Peyer's patch (tissue), 4 donors: ENCODE measurements at regions not wholly inside any gene's neighbourhood (a gene's known extent, or its start where the extent isn't known, plus 50 kb on each side); places are given as distances from the start of the nearest gene placed in this dataset.

Experiments used
- DNase-seq, 3 donors: peaks; one replicate each; pipeline ENCODE4 v3.0.0-alpha.2; 2017 to 2019
- H3K27ac ChIP-seq, 4 donors: fragments of 200-600 bp; sonication (generic); one replicate each; pipeline ENCODE4 v1.5.1; 2016 to 2019
- H3K27me3 ChIP-seq, 2 donors: fragments of 200-600 bp; sonication (generic); one replicate each; pipeline ENCODE4 v1.5.1; 2019
- H3K36me3 ChIP-seq, 3 donors: fragments of 200-600 bp; sonication (generic); one replicate each; pipeline ENCODE4 v1.5.1; 2016 to 2019
- H3K4me1 ChIP-seq, 4 donors: fragments of 200-600 bp; sonication (generic); one replicate each; pipeline ENCODE4 v1.5.1; 2016 to 2019
- H3K4me3 ChIP-seq, 4 donors: fragments of 200-600 bp; sonication (generic); 1 replicate in 3 of 4; 2 replicates in 1 of 4; pipeline ENCODE4 v1.5.1; 2016 to 2019; ENCODE audit warnings: mild to moderate bottlenecking in 1 of 4
- H3K9me3 ChIP-seq, 4 donors: fragments of 200-600 bp; sonication (generic); one replicate each; pipeline ENCODE4 v1.5.1; 2016 to 2019; ENCODE audit warnings: mild to moderate bottlenecking in 1 of 4
- POLR2A ChIP-seq, 2 donors: fragments of 450-650 bp; IDR thresholded peaks; one replicate each; pipeline ENCODE4 v1.5.1; 2017; ENCODE audit warnings: antibody characterized with exemption in 2 of 2, mild to moderate bottlenecking in 2 of 2, moderate library complexity in 2 of 2
- TF ChIP-seq, protein P1 (sequence below), 6 experiments: fragments of 450-650 bp in 4 of 6; fragments of 200-600 bp in 2 of 6; sonication (generic) in 1 of 6; IDR thresholded peaks; one replicate each; pipeline ENCODE4 v1.5.1; 2017 to 2019; ENCODE audit warnings: antibody characterized with exemption in 6 of 6, mild to moderate bottlenecking in 3 of 6, moderate library complexity in 1 of 6

DNA sequence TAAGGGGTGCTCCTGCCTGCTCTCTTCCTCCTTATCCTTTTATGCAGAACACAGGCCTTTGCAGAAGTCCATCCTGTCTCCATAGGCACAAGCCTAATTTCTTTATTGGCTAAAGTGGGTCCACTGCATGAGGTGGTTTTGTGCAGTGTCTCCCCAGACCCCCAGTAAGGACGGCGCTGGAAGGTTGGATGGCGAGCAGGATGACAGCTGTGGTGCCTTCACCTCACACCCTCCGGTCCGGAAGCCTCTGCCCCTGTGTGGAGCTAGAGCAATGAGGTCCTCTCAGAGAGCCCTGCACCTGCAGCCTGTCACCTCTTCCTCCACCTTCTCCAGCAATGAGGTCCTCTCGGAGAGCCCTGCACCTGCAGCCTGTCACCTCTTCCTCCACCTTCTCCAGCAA lies 393.7 kb upstream of the IRX1 start:
- no peak for TF ChIP-seq POLR2A (IDR thresholded peaks at IDR 0.05)
- TF ChIP-seq, protein P1, sequence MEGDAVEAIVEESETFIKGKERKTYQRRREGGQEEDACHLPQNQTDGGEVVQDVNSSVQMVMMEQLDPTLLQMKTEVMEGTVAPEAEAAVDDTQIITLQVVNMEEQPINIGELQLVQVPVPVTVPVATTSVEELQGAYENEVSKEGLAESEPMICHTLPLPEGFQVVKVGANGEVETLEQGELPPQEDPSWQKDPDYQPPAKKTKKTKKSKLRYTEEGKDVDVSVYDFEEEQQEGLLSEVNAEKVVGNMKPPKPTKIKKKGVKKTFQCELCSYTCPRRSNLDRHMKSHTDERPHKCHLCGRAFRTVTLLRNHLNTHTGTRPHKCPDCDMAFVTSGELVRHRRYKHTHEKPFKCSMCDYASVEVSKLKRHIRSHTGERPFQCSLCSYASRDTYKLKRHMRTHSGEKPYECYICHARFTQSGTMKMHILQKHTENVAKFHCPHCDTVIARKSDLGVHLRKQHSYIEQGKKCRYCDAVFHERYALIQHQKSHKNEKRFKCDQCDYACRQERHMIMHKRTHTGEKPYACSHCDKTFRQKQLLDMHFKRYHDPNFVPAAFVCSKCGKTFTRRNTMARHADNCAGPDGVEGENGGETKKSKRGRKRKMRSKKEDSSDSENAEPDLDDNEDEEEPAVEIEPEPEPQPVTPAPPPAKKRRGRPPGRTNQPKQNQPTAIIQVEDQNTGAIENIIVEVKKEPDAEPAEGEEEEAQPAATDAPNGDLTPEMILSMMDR (IDR thresholded peaks at IDR 0.05): no peak
- Histone ChIP-seq H3K4me1 (no peaks in the 10 kb centered on the region), H3K9me3 (no peaks in the 10 kb centered on the region), H3K27ac (no peak overlapping the region), H3K4me3 (no peak overlapping the region), H3K27me3 (no peaks in the 10 kb centered on the region), H3K36me3 (no peaks in the 10 kb centered on the region)
- no peak for DNase-seq

DNA sequence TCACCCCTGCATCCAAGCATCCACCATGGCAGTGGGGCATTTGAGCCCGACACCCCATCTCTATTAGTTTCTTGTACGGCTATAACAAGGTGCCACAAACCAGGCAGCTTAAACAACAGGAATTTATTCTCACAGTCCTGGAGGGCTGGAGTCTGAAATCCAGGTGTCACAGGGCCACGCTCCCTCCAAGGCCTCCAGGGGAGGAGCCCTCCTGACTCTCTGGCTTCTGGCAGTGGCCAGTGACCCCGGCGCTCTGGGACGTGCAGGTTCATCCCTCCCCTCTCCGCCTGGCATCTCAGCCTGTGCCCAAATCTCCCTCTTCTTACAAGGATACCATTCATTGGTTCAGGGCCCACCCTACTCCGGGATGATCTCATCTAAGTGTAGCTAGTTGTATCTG lies 394.5 kb upstream of the IRX1 start:
- Histone ChIP-seq H3K27ac (no peak overlapping the region), H3K4me1 (no peaks in the 10 kb centered on the region), H3K36me3 (no peaks in the 10 kb centered on the region), H3K9me3 (no peaks in the 10 kb centered on the region), H3K27me3 (no peaks in the 10 kb centered on the region), H3K4me3 (no peak overlapping the region)
- TF ChIP-seq POLR2A (IDR thresholded peaks at IDR 0.05): no peak
- TF ChIP-seq, protein P1 (IDR thresholded peaks at IDR 0.05): no peak
- DNase-seq: no peak

DNA sequence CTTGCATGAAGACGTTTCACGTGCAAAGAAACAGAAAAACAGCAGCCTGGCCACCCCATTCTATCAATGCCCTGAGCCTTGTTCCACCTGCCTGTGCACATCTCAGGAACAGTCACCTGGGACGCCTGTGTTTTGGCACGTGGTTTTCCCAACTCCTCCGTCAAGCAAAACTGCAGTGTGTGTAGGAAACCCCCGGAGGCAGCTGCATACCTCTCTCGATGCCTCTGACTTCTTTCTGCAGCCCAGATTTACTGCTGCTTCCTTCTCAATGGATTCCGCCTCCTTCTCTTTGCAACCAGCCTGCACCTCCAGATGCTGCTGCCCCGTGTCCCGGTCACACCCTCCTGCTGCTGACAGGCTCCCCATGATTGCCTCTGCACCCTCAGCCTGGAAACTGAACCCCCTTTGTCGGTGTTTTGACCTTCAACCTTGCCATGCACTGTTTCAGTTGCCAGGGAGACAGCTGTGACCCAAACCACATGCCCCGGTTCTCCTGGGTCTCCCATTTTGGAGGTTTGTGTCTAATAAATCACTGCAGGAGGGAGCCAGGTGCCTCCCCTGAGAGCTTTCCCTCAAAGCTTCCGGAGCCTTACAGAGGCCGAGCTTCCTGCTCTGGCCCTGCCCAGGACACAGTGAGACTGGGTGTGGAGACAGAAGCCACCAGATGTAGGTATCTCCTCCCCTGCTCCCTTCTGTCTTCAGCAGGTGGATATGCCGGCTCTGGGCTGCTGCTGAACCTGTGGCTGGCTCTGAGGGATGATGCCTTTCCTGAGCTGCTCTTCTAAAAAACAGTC lies 395.5 kb upstream of the IRX1 start:
- no peaks in the 10 kb centered on the region for H3K27me3 ChIP-seq
- H3K36me3 ChIP-seq: no peaks in the 10 kb centered on the region
- no peak overlapping the region for H3K4me3 ChIP-seq
- H3K27ac ChIP-seq: no peak overlapping the region
- no peak for DNase-seq
- no peak for TF ChIP-seq POLR2A (IDR thresholded peaks at IDR 0.05)
- TF ChIP-seq, protein P1 (IDR thresholded peaks at IDR 0.05): no peak
- H3K9me3 ChIP-seq: no peaks in the 10 kb centered on the region
- no peaks in the 10 kb centered on the region for H3K4me1 ChIP-seq

DNA sequence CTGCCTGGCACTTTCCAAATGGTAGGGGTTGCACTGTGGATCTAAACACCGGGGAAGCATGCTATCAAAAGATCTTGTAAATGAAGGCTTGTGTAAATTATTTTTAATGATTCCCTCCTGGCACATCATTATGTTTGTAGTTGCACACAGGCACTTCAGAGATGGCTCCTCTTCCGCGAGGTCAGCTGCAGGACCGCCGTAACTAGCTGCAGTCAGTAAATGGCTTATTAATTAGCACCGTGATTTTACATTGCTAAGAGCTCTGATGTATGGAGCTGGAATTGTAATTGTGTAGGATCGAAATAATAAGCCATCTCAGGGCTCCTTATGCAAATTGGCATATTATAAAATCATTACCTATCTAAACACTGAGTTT lies 397.6 kb upstream of the IRX1 start:
- TF ChIP-seq, protein P1 (IDR thresholded peaks at IDR 0.05): no peak
- TF ChIP-seq POLR2A (IDR thresholded peaks at IDR 0.05): no peak
- no peaks in the 10 kb centered on the region for H3K27me3 ChIP-seq

DNA sequence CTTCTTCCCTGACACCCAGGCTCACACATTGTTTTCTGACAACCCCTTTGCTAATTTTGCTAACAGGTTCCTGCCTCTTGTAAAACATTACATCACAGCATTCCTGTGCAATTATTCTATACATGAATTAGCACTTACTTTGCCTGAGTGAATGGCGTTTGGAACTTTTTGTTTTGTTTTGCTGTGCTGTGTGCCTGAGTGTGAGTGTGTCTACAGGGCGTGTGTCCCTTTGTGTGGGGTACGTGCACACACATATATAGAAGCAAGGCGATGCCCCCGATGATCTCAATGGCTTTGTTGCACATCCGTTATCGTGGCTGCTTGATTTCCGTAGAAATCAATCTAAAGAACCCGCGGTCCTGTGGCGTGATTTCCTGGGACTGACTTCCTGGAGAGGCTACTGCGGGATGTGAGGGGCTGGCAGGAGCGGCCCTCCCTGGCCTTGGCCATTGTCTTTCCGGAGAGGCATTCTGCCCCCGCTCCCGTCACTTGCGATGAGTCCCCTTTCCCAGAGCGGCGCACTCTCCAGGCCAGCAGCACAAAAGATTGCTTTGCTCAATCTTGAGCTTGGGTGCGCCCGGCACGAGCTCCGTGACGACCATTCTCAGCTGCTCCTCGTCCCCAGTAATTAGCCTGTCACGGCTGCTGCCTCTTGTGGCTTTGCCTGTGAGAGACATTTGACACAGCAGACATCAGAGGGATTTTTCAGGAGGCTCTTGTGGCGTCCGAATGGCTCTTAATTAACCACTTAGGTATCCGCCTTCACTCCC lies 398.1 kb upstream of the IRX1 start:
- DNase-seq: no peak
- Histone ChIP-seq H3K9me3 (no peaks in the 10 kb centered on the region), H3K27me3 (no peaks in the 10 kb centered on the region), H3K27ac (no peak overlapping the region), H3K4me1 (no peaks in the 10 kb centered on the region), H3K4me3 (no peak overlapping the region), H3K36me3 (no peaks in the 10 kb centered on the region)
- TF ChIP-seq, protein P1 (IDR thresholded peaks at IDR 0.05): no peak
- no peak for TF ChIP-seq POLR2A (IDR thresholded peaks at IDR 0.05)

More for the DNA sequence above, 397.6 kb upstream of the IRX1 start:
- Histone ChIP-seq H3K4me3 (no peak overlapping the region), H3K27ac (no peak overlapping the region), H3K9me3 (no peaks in the 10 kb centered on the region), H3K4me1 (no peaks in the 10 kb centered on the region), H3K36me3 (no peaks in the 10 kb centered on the region)
- DNase-seq: no peak
